ENCODE measurements at regions not wholly inside any gene's neighbourhood (a gene's known extent, or its start where the extent isn't known, plus 50 kb on each side); places are given as distances from the start of the nearest gene placed in this dataset.

DNA sequence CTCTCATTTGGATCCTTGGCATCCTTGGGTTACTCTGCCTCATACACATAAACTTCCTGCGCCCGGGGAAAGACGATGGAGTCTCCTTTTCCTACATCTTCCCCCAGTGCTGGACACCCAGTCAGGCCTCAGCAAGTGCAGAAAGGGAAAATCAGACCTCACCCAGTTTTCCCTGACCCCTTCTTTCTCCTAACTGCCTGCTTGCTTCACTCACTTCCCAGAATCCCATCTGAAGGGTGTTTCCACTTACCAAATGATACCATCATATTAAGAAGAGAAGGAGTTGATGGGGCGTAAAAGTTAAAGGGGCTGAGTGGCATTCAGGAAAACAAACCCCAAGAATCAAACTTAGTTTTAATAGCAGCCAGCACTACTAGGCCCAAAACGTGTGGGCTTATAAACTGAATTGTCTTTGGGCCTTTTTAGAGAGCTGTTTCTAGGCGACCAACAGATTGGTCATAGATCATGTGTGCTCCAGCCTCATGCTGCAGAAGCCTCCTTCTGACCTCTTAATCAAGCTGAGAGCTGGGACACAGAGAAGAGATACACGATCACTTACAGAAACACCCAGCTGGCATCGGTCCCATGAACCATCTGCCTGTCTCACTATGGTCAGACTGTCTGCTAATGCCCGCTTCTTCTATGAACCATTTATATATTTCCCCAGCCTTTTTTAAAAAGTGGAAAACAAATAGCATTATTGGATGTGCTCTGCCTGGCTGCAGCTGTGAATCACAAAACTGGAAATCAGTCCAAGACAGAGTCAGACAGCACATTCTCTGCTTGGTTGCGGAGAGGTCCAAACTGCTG, 165.7 kb upstream of the SLC14A2 start:
- no peak overlapping the region for H3K4me3 ChIP-seq (ENCODE audit: insufficient read depth, low read depth, low read length)
- no peak overlapping the region for H2AFZ ChIP-seq (ENCODE audit: low read depth, low read length)
- Mint-ChIP-seq H3K36me3 (ENCODE audit: low read depth, unreplicated experiment) (no peaks in the 10 kb centered on the region), H3K27me3 (ENCODE audit: low read depth, unreplicated experiment) (peaks cover 7% of the 10 kb centered on the region), H3K4me3 (ENCODE audit: unreplicated experiment) (no peak overlapping the region), H3K4me1 (ENCODE audit: low read depth, unreplicated experiment) (no peaks in the 10 kb centered on the region), H3K27ac (ENCODE audit: unreplicated experiment) (no peak overlapping the region), H3K9me3 (ENCODE audit: unreplicated experiment) (no peaks in the 10 kb centered on the region)
- no peaks in the 10 kb centered on the region for H3K4me1 ChIP-seq (ENCODE audit: insufficient read depth, low read length)
- no peak for FAIRE-seq
- no peak overlapping the region for H3K4me2 ChIP-seq (ENCODE audit: low read length)
- no peak overlapping the region for H3K27ac ChIP-seq (ENCODE audit: low read depth, low read length)
- H4K20me1 ChIP-seq (ENCODE audit: insufficient read depth, low read length) = no peaks in the 10 kb centered on the region
- H3K27me3 ChIP-seq (ENCODE audit: insufficient read depth, low read length) = no peaks in the 10 kb centered on the region
- H3K79me2 ChIP-seq (ENCODE audit: insufficient read depth, low read length) = no peaks in the 10 kb centered on the region
- no peak for TF ChIP-seq EZH2 (IDR thresholded peaks at IDR 0.05; ENCODE audit: insufficient read depth, low read length)
- TF ChIP-seq, protein P1, sequence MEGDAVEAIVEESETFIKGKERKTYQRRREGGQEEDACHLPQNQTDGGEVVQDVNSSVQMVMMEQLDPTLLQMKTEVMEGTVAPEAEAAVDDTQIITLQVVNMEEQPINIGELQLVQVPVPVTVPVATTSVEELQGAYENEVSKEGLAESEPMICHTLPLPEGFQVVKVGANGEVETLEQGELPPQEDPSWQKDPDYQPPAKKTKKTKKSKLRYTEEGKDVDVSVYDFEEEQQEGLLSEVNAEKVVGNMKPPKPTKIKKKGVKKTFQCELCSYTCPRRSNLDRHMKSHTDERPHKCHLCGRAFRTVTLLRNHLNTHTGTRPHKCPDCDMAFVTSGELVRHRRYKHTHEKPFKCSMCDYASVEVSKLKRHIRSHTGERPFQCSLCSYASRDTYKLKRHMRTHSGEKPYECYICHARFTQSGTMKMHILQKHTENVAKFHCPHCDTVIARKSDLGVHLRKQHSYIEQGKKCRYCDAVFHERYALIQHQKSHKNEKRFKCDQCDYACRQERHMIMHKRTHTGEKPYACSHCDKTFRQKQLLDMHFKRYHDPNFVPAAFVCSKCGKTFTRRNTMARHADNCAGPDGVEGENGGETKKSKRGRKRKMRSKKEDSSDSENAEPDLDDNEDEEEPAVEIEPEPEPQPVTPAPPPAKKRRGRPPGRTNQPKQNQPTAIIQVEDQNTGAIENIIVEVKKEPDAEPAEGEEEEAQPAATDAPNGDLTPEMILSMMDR (IDR thresholded peaks at IDR 0.05; ENCODE audit: insufficient read depth, low read depth, low read length) = no peak
- H3K9ac ChIP-seq (ENCODE audit: low read length) = no peak overlapping the region
- DNase-seq (ENCODE audit: low read depth) = peak; percentile 47
- no peaks in the 10 kb centered on the region for H3K9me3 ChIP-seq (ENCODE audit: insufficient read depth, low read depth, low read length)
- H3K36me3 ChIP-seq (ENCODE audit: insufficient read depth, low read length) = no peaks in the 10 kb centered on the region

DNA sequence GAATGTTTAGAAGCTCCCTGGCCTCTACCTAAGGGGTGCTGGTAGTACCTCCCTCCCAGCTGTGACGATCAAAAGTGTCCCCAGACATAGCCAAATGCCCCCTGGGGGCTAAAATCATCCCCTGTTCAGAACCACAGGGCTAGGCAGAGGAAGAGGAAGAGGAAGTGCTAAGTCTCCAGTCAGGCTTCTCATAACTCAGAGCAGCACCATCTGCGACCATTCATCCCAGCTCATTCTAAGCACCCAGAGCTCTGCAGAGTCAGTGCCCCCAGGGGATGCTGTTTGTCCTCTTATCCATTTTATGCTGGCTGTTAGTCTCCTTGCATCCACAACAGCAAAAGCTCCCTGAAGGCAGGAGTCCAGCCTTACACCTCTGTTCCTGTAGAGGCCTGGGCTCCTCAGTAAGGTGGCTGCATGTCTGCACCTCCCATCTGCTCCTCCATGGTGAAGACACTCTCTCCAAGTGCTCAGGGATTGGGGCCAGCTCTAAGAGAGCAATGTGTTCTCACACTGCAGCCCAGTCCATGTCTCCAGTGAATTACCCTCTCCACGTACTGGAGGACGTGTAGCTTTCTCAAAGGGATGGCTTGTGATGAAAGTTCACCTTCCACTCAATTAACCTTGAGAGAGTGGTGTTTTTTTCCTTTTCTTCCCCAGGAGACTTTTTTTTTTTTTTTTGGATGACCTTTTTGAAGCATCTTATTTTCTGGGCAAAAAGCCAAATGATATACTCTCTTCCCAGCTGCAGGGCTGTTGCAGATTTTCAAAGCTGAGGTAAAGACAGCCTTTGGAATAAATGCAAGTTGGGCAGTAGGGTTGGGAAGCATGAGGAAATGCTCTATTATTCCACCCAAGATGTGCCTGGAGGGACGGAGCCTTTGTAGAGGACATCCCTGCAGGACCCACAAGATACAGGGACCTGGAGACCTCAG, 158.9 kb upstream of the SLC14A2 start:
- no peak overlapping the region for H3K27ac Mint-ChIP-seq (ENCODE audit: unreplicated experiment)

More for the DNA sequence above, 158.9 kb upstream of the SLC14A2 start:
- Mint-ChIP-seq H3K27me3 (ENCODE audit: low read depth, unreplicated experiment) (peaks cover 35% of the 10 kb centered on the region), H3K4me1 (ENCODE audit: low read depth, unreplicated experiment) (no peaks in the 10 kb centered on the region), H3K36me3 (ENCODE audit: low read depth, unreplicated experiment) (no peaks in the 10 kb centered on the region), H3K4me3 (ENCODE audit: unreplicated experiment) (no peak overlapping the region), H3K9me3 (ENCODE audit: unreplicated experiment) (no peaks in the 10 kb centered on the region)
- no peak for FAIRE-seq
- peaks cover 4% of the 10 kb centered on the region for H3K27me3 ChIP-seq (ENCODE audit: insufficient read depth, low read length)
- no peak overlapping the region for H3K4me3 ChIP-seq (ENCODE audit: insufficient read depth, low read depth, low read length)
- DNase-seq (ENCODE audit: low read depth) = no peak
- no peaks in the 10 kb centered on the region for H3K79me2 ChIP-seq (ENCODE audit: insufficient read depth, low read length)
- H3K9ac ChIP-seq (ENCODE audit: low read length) = no peak overlapping the region
- H2AFZ ChIP-seq (ENCODE audit: low read depth, low read length) = no peak overlapping the region
- H3K36me3 ChIP-seq (ENCODE audit: insufficient read depth, low read length) = no peaks in the 10 kb centered on the region
- no peak overlapping the region for H3K4me2 ChIP-seq (ENCODE audit: low read length)
- H3K27ac ChIP-seq (ENCODE audit: low read depth, low read length) = no peak overlapping the region
- TF ChIP-seq EZH2 (IDR thresholded peaks at IDR 0.05; ENCODE audit: insufficient read depth, low read length) = no peak
- TF ChIP-seq, protein P1 (IDR thresholded peaks at IDR 0.05; ENCODE audit: insufficient read depth, low read depth, low read length) = no peak
- H3K9me3 ChIP-seq (ENCODE audit: insufficient read depth, low read depth, low read length) = no peaks in the 10 kb centered on the region
- no peaks in the 10 kb centered on the region for H3K4me1 ChIP-seq (ENCODE audit: insufficient read depth, low read length)
- no peaks in the 10 kb centered on the region for H4K20me1 ChIP-seq (ENCODE audit: insufficient read depth, low read length)

Measured in astrocyte (in vitro differentiated cells and primary cell).